HG03565 (cell line): ENCODE measurements at regions not wholly inside any gene's neighbourhood (a gene's known extent, or its start where the extent isn't known, plus 50 kb on each side); places are given as distances from the start of the nearest gene placed in this dataset.

Experiments
- ATAC-seq: cut with Tn5 transposase; IDR thresholded peaks from one replicate; pipeline ENCODE4 v1.9.1; 2021; ENCODE audit warnings: mild to moderate bottlenecking, moderate library complexity; ENCODE audit not compliant: unreplicated experiment

DNA sequence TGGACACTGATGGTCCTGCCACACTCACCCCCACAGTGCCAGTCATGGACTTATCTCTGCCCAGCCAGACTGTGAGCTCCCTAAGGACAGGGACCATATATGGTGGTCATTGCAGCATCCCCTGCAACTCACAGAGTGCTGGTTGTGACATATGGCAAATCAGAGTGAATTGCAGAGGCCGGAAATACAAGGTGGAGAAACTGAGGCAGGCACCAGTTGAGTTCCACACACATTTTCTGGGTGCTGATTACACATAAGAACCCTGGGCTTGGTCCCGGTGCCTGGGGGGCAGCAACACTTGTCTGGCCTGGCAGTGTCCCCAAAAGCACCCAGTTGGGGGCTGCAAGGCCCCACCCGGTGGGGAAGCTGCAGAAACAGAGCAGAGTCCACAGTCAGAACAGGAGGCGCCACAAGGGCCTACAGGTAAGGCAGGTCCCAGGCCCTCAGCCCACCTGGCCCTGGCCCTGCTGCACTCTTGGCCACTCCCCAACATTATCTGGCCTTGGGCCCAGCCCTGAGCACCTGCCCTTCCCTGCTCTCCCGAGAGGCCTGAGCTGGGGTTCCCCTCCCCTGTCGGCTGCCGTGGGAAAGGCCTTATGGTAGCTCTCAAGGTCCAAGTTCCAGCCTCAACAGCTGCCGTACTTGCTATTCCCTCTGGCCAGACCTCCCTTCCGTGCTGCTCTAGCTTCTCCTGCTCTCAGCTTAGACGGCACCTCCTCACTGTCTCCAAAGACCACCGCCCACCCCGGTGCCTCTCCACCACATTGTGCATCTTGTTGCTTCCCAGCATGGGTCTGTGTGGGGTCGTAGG is 140.8 kb upstream of the PTPN1 start:
- no peak for ATAC-seq

DNA sequence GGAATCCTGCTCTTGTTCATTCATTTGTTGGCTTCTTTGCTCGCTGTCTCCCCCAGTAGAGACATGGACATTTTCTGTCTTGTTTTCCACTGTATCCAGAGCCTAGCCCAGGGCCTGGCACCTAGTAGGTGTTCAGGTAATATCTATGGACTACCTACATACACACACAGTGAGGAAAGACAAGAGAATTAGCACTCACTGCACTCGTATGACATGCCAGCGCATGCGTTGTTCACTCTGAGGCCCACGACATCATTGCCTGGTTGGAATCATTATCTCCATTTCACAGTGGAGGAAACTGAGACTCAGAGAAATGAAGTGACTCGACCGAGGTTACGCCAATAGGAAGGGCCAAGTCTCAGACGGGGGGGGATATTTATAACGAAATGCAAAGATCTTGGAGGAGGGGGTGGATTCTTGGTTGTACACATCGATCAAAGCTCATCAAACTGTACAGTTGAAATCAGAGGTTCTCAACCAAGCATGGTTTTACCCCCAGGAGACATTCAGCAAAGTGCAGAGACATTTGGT is 140.1 kb upstream of the PTPN1 start:
- no peak for ATAC-seq

DNA sequence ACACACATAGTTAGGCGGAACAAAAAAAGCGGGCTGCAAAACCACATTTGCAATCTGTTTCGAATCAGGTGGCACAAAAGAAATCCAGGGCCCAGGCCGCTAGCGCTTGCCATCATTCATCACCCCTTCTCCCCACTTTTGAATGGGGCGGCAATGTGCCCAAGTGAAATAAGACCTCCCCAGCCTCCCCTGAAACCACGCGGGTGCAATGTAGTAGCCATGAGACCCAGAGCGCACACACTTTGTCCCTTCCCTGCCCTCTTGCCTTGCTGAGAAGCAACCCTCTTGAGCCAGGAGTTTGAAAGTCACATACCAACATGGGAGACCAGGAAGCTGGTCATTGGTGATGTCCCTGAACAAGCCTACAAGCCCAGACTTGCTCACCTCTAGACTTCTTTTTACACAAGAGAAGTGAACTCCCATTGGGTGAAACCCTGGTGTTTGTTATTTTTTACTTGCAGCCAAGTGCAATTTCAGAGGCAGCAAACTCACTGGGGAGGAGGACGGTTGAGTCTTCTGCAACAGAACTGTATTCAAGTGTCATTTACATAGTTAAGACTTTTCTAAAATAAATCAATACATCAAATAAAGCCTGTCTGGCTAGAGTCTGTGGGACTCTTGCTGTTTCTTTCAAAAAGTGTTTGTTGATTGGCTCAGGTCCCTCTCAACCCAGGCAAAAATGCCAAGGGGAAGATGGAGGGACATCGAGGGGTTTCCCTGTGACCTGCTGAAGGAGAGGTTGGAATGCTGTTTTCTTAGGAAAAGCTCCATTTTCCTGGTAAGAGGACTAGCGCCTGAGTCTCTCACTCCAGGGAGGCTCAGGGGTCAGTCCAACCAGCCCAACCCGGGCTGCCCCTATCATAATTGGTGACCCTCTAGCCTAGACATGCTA is 138.1 kb upstream of the PTPN1 start:
- ATAC-seq: no peak

DNA sequence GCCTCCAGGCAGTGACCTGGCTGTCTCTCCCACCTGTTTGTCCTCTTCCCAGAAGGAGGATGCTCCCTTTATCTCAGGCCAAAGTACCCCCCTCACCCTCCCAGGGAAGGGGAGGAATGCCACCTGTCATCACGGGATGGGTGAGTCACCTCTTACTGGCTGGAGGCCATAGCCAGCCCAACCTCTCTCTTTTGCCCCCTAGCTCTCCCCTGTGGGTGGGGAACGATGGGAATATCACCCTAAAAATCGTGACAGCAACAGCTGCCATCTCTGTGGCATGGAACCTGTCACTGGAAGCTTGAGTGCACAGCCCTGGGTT is 137.5 kb upstream of the PTPN1 start:
- ATAC-seq: no peak

DNA sequence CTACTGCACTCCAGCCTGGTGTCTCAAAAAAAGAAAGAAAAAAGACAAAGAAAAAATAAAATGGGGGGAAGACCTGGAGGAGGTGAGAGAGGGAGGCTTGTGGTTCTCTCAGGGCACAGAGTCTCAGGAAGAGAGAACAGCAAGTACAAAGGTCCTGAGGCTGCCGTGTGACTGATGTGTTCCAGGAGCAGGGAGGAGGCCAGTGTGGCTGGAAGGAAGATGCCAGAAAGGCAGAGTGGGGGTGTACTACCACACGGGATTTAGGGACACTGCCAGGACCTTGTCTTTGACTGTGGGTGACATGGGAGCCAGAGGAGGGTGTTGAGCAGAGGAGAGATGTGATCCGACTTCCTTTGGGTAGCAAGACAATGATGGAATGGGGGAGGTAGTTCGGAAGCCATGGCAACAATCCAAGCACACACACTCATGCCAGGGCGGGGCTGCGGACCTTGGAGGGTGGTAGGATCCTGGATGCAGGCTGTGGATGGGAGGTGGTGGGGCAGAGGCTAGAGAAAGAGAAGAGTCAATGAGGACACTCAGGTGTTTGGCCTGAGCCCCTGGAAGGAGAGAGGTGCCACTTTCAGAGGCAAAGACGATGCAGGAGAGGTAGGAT is 136.4 kb upstream of the PTPN1 start:
- no peak for ATAC-seq

DNA sequence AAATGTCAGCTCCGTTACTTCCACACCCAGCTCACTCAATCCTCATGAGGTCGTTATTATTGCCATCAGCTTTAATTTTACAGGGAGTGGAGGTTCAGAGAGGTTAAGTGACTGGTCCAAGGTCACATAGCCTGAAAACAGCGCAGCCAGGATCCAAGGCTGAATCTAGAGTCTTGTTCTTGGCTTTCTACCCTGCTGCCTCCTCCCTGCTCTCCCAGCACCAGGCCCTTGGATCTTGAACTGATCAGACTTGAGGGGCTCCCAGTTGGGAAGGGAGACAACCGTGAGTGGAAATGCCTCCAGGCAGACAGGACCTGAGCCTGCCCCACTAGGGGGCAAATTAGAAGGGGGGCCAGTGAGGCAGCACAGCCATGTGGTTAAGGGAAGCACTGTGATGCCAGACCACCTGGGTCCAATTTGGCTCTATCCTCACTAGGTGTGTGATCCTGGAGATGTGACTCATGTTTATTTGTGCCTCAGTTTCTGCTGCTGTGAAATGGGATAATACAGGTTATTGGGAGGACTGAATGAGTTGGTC is 135.6 kb upstream of the PTPN1 start:
- ATAC-seq: no peak

DNA sequence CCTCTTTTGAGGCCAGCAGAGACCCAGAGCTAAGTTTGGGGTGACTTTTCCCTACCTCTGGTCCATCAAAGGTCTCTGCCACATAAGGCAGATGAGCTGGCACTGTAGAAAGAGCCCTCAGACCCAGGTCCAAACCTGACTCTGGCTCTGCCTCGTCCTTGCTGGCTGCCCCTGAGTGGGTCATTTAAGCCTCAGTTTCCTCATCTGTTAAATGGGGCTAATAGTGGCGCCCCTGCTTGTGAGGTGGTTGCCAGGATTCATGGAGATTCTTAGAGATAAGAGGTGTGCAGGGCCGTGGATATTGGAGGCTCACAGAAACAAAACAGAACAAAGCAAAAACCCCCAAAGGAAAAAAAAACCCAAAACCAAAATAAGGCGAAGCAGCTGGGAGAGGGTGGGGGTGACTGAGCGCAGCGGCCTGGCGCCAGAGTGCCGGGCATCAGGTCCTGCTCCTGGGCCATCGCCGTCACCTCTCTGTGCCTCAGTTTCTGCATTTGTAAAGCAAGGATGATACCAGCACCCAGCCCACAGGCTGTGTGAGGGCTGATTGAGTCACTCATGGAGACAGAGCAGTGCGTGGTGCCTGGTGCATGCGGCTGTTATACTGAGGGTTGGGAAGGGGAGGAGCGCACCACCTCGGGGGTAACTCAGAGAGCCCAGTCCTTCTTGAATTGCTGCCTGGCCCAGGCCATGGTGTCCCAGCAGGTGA is 133.8 kb upstream of the PTPN1 start:
- no peak for ATAC-seq

DNA sequence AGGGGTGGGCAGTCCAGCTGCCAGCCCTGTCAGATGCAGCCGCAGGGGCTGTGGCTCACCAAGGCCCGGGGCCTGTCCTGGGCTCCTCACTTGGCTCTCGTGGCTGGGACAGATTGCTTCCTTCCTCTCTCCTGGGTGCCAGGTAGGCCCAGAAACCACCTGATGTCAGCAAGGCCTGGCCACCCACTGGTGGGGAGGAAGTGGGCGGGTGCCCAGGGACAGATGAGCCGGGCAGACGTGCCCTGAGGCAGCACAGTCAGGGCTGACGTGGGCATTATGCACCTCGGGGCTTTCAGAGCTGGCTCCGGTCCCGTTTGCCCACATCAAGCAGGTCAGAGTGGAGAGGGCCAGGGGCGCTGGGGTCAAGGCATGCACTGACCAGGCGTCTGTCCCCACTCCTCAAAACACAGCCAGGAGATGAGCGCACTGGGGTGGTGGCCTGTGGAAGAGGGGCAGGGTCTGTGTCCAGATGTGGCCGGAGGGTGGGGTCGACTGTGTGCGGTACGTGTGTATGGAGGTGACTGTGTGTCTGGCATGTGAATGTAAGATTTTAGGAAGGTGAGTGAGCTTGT is 133.2 kb upstream of the PTPN1 start:
- no peak for ATAC-seq

DNA sequence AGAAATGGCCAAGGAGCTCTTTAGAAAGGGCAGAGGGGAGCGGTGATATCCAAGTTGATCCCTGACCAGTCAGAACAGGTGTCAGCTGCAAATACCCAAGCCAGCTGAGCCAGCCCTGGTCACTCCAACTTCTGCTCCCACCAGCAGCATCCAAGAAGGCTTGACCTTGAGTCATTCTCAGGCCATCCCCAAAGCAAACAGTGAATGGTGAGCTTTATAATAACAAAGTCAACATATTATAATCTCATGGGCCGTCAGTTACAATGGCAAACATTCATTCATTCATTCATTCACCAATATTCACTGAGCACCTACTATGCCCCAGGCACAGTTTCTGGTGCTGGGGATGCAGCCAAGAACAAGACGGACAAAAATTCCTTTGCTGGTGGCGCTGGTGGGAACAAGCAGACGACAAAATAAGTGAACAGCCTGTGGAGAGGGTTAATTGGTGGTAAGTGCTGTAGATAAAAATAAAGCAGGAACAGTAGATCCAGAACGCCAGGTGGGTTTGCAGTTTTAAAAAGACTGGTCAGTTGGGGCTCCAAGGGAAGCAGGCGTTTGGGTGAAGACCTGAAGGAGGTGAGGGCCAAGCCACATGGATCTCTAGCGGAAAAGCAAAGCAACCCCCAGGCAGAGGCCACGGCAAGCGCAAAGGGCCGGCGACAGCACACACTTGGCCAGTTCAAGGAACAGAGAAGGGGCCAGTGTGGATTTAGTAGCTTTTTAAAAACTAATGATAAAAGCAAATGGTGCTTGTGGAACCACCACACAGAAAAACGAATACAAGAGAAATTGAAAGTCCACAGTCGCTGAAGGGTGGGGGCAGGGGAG is 131.8 kb upstream of the PTPN1 start:
- ATAC-seq: no peak

DNA sequence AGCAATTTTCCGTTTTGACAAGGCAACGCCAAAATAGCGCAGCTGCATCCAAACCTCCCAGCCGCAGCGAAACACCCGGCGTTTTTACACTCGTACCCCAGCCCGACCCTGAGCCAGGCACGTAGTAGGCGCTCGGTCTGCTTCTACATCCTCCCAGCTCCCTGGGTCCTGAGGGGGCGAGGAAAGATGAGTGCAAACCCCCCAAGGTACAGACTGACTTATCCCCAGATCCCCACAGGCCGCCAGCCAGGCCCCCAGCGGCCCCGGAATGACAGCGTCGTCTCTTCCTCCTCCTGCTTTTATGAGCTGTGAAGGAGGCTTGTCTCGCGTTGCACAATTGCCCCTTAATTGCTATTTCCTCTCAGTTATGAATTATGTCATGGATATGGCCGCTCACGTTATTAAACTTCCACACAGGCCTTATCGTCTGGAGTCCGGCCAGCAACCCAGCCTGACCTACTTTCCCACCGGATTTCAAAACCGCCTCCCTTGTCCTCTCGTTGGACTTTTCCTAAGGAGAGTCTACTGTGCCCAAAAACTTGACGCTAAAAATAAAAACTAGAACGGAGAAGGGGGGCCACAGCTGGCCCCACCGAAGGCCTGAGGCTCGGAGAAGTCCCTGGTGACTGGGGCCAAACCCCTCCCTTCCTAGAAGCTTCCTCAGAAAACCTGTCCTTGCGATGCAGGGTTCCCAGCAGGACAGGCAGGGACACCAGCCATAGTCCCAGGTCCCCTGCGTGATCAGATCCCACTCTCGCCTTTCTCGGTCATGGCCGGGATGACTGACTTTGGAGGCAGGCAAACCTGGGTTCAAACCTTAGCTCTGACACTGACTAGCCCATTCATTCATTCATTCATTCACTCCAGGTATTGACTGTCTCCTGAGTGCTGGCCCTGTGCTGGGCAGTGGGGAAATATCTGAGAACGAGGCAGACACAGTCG is 130.9 kb upstream of the PTPN1 start:
- no peak for ATAC-seq

DNA sequence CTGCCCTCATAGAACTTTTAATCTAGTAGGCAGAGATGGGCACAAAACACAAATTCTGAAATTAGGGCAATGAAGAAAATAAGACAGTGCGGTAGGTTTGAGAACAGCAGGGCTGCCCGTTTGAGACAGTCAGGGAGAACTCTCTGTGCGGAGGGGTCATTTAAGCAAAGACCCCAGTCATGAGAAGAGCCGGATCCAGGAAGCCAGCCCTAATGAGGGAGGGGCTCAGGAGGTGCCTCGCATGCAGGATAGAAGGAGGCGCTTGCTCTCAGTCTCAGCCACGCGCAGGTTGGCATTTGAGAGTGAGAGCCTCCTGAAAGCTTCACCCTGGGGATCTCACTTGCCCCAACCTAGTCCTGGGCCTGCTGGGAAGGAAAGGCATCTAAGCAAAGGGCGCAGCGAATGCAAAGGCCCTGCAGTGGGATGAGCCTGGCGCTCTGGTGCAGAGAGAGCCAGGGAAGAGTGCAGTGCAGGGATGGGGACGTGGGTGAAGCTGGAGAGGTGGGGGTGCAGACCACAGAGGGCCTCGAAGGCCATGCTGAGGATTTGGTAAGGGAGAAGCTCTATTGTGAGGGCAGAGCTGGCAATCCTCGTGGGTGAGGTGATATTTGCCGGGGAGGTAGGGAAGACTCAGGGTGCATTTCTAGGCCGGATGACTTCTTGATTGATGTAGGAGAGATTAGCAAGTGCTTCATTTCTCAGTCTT is 130.0 kb upstream of the PTPN1 start:
- ATAC-seq: no peak

DNA sequence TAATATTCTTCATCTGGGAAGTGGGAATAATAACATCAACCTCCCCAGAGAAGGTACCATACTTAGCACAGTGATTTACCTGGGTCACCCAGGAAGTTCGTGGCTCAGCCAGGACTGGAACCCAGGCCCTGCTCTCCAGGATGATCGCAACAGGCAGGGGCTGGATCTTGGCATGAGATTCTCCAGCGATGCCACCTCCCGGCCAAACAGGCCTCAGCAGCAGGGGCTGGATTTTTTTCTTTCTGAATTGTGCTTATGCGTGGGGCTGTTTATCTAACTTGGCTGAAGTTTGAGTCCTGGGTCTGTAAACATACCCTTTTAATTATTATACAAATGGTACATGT is 129.5 kb upstream of the PTPN1 start:
- ATAC-seq: no peak

DNA sequence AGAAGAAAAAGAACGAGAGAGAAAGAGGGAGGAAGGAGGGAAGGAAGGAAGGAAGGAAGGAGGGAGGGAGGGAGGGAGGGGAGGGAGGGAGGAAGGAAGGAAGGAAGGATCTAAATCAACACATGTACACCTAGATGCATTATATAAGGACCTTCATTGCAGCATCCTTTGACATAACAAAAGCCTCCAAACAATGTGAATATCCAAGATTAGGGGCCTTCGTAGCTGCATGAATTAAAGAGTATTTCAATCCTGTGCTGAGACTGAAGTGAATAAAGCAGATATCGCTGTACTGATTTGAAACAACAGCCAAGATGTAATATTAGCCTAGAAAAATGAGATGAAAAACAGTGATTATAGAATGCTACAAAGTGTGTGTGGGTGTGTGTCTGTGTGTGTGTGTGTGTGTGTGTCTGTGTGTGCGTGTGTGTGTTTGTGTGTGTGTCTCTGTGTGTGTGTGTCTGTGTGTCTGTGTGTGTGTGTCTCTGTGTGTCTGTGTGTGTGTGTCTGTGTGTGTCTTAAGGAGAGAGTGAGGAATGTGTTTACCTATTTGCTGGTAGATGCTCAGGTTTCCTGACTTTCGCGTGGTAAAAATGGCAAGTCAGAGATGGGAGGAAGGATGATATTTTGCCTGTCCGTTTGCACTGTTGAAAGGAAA is 129.0 kb upstream of the PTPN1 start:
- ATAC-seq: no peak

DNA sequence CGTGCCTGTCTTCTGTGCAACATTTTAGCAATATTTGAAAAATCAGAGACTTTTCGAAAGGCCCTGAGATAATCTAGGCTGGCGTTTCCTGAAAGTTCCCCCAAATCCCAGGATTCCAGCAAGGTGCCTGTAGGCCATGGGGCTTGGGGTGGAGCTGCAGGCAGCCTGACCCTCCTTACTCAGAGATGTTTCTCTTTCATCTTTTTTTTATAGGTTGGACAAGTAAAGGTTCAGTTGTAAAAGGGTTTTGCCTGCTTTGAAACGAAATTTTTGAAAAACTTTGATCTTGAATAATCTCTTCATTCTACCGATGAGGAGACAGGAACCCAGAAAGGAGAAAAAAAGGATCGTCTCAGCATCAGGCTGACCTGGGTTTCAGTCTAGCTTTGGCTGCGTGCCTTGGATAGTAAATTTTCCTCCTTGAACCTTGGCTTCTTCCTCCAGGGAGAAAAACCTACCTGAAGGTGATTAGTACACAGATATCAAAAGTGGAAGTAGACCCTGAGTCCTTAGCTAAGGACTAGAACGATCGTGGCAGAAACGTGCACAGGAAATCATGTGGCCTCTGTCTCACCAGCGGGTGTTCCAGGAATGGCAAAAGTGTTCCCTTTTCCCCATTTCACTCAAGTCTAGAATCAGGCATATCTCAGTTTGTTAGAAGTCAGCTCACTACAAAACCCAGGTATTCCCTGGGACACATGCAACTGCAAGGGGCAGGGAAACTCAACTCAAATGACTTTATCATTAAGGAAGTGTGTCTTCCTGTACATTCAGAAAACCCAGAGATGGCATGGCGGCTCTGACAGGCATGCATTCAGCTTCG is 128.2 kb upstream of the PTPN1 start:
- ATAC-seq: no peak

DNA sequence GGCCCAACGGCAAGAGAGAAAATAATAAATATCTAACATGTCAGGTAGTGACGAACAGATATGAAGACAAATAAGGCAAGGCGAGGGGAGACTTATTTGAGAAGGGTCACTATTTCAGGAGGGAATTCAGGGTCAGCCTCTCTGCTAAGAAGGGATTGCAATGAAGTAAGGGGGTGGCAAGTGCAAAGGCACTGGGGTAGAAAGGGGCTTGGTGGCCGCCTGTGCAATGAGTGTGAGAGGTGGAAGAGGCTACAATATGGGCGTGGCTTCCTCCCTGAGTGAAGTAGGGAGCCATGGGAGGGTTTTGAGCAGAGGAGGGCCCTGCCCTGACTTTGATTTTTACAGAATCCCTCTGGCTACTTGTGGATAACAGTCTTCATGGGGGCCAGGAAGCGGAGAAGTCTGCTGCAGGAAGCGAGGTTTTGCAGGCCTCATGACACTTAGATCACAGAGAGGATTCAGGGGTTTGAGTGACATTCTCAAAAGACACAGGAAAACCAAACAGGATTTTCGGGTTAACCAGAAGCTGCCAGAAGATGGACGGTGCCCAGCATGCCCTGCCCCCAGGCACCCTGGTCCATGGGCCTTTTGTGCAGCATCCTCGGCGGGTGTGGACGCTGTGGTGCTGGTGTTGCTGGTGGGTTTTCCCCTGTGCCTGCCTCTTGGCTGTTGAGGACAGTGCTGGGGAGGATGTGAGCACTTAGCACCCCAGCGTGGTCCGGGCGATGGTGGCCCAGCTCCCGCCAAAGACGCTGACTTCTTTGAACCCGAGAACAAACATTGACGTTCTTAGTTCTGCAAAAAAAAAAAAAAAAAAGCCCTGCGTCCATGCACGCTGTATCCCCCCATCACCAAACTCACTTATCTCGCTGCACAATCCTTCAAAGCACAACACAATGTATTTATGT is 124.2 kb upstream of the PTPN1 start:
- ATAC-seq: no peak

DNA sequence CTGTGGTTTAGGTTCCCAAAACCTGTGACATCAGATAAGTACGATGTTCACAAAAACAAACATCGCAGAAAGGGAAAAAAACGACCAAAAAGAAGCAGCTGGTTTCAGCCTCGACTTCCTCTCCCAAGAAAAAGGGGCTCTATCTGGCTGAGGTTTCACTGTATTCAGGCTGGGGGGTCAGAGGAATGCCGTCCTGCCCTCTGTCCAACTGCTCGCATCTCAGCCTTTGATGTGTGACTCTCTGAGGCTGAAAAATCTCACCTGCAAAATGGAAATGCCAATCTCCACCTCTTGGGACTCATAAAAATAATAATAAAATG is 123.6 kb upstream of the PTPN1 start:
- no peak for ATAC-seq
